ENCODE measurements at regions not wholly inside any gene's neighbourhood (a gene's known extent, or its start where the extent isn't known, plus 50 kb on each side); places are given as distances from the start of the nearest gene placed in this dataset.

DNA sequence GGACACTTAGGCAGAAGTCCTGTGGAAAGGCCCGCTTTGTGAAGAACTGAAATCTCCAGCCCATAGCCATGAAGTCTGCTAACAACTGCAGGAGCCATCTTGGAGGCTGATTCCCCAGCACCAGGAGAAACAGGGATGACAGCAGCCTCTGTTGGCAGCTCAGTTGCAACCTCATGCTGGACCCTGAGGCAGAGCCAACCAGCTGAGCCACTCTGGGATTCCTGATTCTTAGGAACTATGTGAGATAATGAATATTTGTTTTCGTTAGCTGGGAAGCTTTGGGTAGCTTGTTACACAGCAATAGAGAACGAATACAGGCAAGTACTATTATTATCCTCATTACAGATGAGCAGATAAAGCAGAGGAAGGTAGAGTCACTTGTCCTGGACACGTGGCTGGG, 210.5 kb upstream of the ANKH start:
- no peak for DNase-seq (ENCODE audit: extremely low read depth, low read depth)

DNA sequence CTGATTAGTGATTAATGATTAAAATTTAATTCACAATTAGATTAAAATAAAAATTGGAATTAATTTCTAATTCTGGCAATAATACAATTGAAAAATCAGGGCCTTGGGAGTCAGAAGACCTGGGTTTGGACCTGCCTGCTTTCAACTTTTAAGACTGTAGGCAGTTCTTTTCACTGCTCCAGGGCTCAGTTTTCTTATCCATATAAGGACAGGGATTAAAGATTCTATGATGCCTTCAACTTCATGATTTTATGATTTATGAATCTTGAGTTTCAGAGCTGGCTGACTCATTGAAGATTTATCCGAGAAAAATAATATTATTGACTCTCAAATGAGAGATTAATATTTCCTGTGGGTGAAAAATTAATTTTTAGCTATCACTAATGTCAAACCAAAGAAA, 208.6 kb upstream of the ANKH start:
- TF ChIP-seq, protein P1, sequence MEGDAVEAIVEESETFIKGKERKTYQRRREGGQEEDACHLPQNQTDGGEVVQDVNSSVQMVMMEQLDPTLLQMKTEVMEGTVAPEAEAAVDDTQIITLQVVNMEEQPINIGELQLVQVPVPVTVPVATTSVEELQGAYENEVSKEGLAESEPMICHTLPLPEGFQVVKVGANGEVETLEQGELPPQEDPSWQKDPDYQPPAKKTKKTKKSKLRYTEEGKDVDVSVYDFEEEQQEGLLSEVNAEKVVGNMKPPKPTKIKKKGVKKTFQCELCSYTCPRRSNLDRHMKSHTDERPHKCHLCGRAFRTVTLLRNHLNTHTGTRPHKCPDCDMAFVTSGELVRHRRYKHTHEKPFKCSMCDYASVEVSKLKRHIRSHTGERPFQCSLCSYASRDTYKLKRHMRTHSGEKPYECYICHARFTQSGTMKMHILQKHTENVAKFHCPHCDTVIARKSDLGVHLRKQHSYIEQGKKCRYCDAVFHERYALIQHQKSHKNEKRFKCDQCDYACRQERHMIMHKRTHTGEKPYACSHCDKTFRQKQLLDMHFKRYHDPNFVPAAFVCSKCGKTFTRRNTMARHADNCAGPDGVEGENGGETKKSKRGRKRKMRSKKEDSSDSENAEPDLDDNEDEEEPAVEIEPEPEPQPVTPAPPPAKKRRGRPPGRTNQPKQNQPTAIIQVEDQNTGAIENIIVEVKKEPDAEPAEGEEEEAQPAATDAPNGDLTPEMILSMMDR (IDR thresholded peaks at IDR 0.05; ENCODE audit: low read depth, low read length) = no peak

More for the DNA sequence above, 210.5 kb upstream of the ANKH start:
- TF ChIP-seq, protein P1 (IDR thresholded peaks at IDR 0.05; ENCODE audit: low read depth, low read length) = no peak

DNA sequence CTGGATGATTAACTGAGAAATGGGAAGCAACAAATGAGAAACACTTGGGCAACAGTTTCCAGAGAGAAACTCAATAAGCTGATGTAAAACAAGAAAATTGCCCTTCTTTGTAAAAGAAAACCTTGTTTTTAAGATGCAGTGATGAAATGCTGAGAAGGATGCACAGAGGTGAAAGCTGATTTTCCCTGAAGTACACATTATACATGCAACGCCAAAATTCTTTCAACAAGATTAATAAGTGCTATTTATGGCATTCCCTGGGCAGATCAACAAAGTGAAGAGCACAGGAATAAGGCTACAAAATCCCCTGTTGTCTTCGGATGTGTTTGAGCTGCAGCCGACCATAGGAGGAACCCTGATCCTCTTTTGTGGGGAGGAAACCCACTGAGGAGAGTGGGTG, 208.0 kb upstream of the ANKH start:
- TF ChIP-seq, protein P1 (IDR thresholded peaks at IDR 0.05; ENCODE audit: low read depth, low read length) = no peak
- DNase-seq (ENCODE audit: extremely low read depth, low read depth) = no peak

More for the DNA sequence above, 208.6 kb upstream of the ANKH start:
- DNase-seq (ENCODE audit: extremely low read depth, low read depth) = no peak

DNA sequence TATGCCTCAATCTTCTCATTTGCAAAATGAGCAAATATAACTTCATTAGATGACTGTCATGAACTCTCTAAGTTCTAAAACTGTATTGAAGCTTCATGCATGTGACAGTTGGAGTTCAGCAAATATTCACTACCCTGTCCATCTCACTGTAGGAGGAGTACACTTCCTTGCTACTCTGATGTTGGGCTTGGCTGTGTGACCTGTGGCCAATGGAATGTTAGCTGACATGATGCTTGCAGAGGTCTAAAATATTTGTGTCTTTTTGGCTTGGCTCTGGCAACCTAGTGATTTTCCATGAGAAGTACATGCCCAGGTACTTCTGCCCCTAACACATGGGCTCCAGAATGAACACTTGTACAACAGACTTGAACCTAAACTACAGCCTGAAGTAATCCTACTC, 203.1 kb upstream of the ANKH start:
- no peak for DNase-seq (ENCODE audit: extremely low read depth, low read depth)
- TF ChIP-seq, protein P1 (IDR thresholded peaks at IDR 0.05; ENCODE audit: low read depth, low read length) = no peak

DNA sequence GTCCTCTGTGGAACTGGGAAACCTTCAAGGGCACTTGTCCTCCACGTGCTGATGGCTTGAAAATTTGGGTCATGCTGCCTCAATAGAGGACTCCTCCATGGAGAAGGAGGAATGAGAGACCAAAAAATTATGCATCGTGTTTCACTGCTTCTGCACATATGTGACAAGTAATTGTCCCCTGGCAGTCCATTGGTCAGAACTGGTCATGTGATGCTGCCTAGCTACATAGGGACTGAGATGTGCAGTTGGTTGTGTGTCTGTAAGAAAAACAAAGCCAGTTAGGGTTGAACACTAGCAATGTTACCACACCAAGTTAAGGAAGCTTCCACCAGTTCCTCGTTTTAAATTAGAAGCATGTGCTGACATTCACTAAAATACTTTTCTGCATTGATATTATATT, 201.9 kb upstream of the ANKH start:
- TF ChIP-seq, protein P1 (IDR thresholded peaks at IDR 0.05; ENCODE audit: low read depth, low read length) = no peak

DNA sequence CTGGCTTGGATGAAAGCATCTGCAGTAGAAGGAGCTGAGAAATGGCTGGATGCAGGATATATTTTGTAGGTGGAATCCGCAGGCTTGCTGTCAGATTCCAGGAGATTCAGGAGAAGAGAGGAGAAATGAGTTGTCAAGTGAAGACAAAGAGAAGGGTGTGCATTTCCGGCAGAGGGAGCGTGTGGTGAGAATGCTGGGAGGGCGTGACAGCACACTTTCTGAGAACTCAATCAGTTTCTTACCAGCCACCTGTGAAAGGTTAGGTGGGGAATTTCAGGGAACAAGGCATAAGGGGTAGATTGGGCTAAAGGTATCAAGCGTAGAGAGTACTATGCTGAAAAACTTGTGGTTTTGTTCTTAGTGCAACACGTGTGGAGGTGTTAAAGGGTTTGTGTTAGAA, 199.3 kb upstream of the ANKH start:
- no peak for DNase-seq (ENCODE audit: extremely low read depth, low read depth)

More for the DNA sequence above, 201.9 kb upstream of the ANKH start:
- DNase-seq (ENCODE audit: extremely low read depth, low read depth) = no peak

DNA sequence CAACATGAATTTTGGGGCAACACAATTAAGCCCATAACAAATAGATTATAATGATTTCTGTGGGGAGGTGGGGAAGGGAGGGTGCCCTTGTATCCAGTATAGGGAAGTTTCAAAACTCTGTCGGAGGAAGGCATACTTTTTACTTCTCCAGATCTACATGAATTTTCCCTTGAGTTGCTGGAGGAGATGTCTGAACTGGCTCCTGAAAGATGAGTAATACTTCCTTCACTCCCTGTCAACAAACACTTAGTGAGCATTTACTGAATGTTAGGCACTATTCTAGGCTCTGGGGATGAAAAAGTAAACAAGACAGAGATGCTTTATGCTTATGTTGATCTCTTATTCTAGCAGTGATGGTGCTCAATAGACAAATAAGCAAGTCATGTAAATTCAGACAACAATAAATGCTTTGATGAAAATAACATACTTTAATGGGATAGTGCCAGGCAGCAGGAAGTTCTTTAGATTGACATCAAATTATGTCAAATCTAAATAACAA, 197.9 kb upstream of the ANKH start:
- TF ChIP-seq, protein P1 (IDR thresholded peaks at IDR 0.05; ENCODE audit: low read depth, low read length) = no peak
- no peak for DNase-seq (ENCODE audit: extremely low read depth, low read depth)

More for the DNA sequence above, 199.3 kb upstream of the ANKH start:
- TF ChIP-seq, protein P1 (IDR thresholded peaks at IDR 0.05; ENCODE audit: low read depth, low read length) = no peak
